ENCODE measurements at regions not wholly inside any gene's neighbourhood (a gene's known extent, or its start where the extent isn't known, plus 50 kb on each side); places are given as distances from the start of the nearest gene placed in this dataset.

DNA sequence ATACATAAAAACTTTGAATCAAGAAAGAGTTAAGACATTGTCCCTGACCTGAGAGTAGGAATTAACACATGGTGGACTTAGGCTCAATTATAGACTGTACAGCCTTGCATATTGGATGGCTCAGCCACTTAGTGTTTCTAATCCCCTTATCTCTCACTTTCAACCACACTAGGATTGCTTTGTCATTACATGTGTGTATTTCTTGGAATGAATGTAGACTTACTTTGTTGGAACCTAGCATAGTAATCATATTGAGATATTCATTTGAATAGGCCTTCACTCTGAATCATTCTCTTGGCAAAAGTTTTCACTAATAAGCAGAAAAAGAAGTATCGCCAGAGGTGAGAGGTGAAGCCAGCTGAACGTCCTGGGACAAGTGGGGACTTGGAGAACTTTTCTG is 1973.9 kb upstream of the FLRT2 start:
- no peak for TF ChIP-seq CTCF (IDR thresholded peaks at IDR 0.05; ENCODE audit: insufficient read depth, low read depth, low read length, missing control alignments)
- no peak overlapping the region for H3K4me3 ChIP-seq (ENCODE audit: low read depth, low read length)
- DNase-seq (ENCODE audit: low read depth), result no peak

DNA sequence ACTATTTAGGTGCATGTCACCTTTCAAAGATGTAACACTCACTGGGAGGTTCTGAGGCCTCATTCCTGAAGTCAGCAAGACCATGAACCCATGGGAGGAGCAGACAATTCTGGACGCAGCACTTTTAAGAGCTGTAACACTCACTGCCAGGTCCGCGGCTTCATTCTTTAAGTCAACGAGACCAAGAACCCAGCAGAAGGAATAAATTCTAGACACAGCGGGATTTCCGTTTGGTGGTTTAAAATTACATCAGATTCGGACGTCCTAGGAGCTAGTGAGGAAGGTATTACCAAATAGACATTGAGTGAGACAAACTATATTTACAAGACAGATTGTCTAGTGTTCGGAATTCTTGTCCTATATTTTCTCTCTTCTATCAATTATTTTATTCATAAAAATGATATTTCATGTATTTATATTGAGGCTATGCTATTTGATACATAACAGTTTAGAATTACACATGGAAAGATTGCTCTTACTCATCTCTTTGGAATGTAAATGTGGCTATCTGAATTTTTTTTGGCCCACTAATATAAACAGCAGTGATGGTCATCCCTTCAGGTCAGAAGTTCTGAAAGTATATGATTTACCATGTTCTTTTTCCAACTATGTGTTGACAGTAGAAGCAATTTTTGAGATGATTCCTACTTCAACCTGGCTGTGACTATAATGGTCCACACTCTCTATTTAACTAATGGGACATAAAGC is 1973.0 kb upstream of the FLRT2 start:
- no peak for TF ChIP-seq CTCF (IDR thresholded peaks at IDR 0.05; ENCODE audit: insufficient read depth, low read depth, low read length, missing control alignments)
- H3K4me3 ChIP-seq (ENCODE audit: low read depth, low read length), result no peak overlapping the region
- DNase-seq (ENCODE audit: low read depth), result no peak

- no peak overlapping the region for H3K4me3 ChIP-seq (ENCODE audit: low read depth, low read length)
- no peak for TF ChIP-seq CTCF (IDR thresholded peaks at IDR 0.05; ENCODE audit: insufficient read depth, low read depth, low read length, missing control alignments)
- no peak for DNase-seq (ENCODE audit: low read depth)
These were observed 1971.0 kb upstream of the FLRT2 start for GRCh38 chr14:83558946-83559345.

DNA sequence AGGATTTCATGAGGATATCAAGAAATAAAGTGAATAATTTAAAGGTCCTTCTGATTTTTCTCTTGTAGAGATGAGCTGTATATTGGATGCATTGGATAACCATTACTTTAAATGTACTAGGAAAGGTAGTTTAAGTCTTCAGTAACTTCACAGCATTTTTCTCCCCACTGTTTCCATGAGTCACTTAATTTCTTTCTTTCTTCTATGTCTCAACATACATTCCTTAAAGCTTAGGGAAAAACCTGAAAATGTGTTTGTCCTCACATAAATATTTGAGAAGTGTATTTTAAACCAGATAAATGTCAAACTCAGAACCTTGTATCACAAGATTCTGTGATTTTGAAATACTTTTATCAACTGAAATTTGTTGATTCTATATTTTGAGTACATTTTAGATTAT is 1970.2 kb upstream of the FLRT2 start:
- DNase-seq (ENCODE audit: low read depth), result no peak
- no peak overlapping the region for H3K4me3 ChIP-seq (ENCODE audit: low read depth, low read length)
- no peak for TF ChIP-seq CTCF (IDR thresholded peaks at IDR 0.05; ENCODE audit: insufficient read depth, low read depth, low read length, missing control alignments)

DNA sequence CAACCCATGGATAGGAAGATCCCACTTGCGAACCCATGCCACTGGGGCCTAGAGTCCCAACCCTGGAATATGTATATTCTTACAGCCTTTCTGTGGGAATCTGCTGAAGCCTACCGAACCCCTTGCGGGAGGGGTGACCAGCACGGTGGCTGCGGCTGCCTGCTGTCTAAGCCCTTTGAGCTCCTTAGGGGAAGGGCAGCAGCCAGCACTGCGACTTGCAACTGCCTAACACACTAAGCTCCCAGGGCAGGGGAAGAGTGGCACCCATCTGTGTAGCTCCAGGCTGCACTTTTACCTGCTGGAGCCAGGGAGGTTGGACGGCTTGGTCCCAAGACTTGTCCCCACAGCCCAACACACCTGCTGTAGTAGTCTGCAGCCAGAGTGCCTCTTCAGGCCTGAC is 1968.7 kb upstream of the FLRT2 start:
- DNase-seq (ENCODE audit: low read depth), result no peak
- H3K4me3 ChIP-seq (ENCODE audit: low read depth, low read length), result no peak overlapping the region
- TF ChIP-seq CTCF (IDR thresholded peaks at IDR 0.05; ENCODE audit: insufficient read depth, low read depth, low read length, missing control alignments), result no peak

- no peak for DNase-seq (ENCODE audit: low read depth)
- no peak overlapping the region for H3K4me3 ChIP-seq (ENCODE audit: low read depth, low read length)
- TF ChIP-seq CTCF (IDR thresholded peaks at IDR 0.05; ENCODE audit: insufficient read depth, low read depth, low read length, missing control alignments), result no peak
These were observed 1963.4 kb upstream of the FLRT2 start for GRCh38 chr14:83566567-83566966.

DNA sequence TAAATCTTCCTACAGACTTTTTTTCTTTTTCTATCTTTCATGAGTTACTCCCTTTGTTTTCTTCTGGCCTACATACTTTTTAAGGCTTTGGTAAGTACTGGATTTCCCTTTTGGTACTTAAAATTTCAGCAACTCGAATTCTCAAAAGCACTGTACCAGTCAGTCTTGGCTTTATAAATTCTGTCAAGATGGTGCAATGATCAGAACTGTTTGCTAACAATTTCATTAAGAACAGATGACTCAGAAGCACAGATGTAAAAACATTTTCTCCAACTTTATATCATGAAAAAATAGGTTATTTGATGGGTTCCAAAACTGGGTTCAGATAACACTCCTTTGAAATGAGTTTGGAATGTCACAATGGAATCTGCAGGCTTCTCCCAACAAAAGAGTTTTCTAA is 1961.8 kb upstream of the FLRT2 start:
- no peak overlapping the region for H3K4me3 ChIP-seq (ENCODE audit: low read depth, low read length)
- no peak for TF ChIP-seq CTCF (IDR thresholded peaks at IDR 0.05; ENCODE audit: insufficient read depth, low read depth, low read length, missing control alignments)
- no peak for DNase-seq (ENCODE audit: low read depth)

Measured in GM12865 (cell line).